MM.1S (cell line): ENCODE measurements at regions not wholly inside any gene's neighbourhood (a gene's known extent, or its start where the extent isn't known, plus 50 kb on each side); places are given as distances from the start of the nearest gene placed in this dataset.

ENCODE experiments used
- EZH2 ChIP-seq: fragments of 300-600 bp; sonication (generic); optimal IDR thresholded peaks from 2 replicates; pipeline ENCODE3; 2017; ENCODE audit warnings: low read depth, mild to moderate bottlenecking, antibody characterized with exemption, low read length, mixed read lengths
- EZH2phosphoT487 ChIP-seq: fragments of 300-600 bp; sonication (generic); IDR thresholded peaks from 2 replicates; pipeline ENCODE4 v1.6.1; 2018; ENCODE audit warnings: antibody characterized with exemption, low read length
- TF ChIP-seq, protein P1 (sequence below): fragments of 300-600 bp; sonication (generic); IDR thresholded peaks from 2 replicates; pipeline ENCODE4 v1.5.1; 2016; ENCODE audit warnings: antibody characterized with exemption, low read length, mixed read lengths

DNA sequence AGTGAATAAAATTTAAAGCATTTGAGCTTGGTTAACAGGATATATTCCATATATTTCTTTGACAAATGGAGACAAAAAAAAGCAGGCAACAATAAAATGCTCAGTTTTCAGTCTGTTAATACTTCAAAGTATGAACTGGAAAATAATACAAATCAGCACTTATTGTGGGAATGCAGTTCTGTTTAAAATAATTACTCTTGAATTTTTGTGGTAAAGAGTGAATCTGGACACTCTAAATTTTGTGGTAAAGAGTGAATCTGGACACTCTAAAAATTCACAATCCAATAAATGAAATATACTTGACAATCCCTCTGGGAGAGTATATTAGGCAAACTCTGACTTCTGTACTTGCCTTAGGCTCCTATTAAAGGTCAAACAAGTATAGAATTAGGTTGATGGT is 141.9 kb upstream of the RASA1 start:
- TF ChIP-seq, protein P1, sequence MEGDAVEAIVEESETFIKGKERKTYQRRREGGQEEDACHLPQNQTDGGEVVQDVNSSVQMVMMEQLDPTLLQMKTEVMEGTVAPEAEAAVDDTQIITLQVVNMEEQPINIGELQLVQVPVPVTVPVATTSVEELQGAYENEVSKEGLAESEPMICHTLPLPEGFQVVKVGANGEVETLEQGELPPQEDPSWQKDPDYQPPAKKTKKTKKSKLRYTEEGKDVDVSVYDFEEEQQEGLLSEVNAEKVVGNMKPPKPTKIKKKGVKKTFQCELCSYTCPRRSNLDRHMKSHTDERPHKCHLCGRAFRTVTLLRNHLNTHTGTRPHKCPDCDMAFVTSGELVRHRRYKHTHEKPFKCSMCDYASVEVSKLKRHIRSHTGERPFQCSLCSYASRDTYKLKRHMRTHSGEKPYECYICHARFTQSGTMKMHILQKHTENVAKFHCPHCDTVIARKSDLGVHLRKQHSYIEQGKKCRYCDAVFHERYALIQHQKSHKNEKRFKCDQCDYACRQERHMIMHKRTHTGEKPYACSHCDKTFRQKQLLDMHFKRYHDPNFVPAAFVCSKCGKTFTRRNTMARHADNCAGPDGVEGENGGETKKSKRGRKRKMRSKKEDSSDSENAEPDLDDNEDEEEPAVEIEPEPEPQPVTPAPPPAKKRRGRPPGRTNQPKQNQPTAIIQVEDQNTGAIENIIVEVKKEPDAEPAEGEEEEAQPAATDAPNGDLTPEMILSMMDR, result no peak
- TF ChIP-seq EZH2phosphoT487 (no peak), EZH2 (no peak)
